ENCODE measurements at regions not wholly inside any gene's neighbourhood (a gene's known extent, or its start where the extent isn't known, plus 50 kb on each side); places are given as distances from the start of the nearest gene placed in this dataset.

- H3K4me1 ChIP-seq: no peaks in the 10 kb centered on the region
- H3K36me3 ChIP-seq: no peaks in the 10 kb centered on the region
- no peaks in the 10 kb centered on the region for H3K27me3 ChIP-seq
- H3K9me3 ChIP-seq: no peaks in the 10 kb centered on the region
- no peak for TF ChIP-seq POLR2A (IDR thresholded peaks at IDR 0.05)
- TF ChIP-seq CTCF (IDR thresholded peaks at IDR 0.05): no peak
- H3K4me3 ChIP-seq: no peak overlapping the region
- H3K27ac ChIP-seq: no peak overlapping the region
- no peak for DNase-seq
These were observed 190.4 kb upstream of the ARG1 start for GRCh38 chr6:131382631-131383030.

- Histone ChIP-seq H3K4me3 (no peak overlapping the region), H3K36me3 (no peaks in the 10 kb centered on the region), H3K9me3 (no peaks in the 10 kb centered on the region), H3K4me1 (no peaks in the 10 kb centered on the region), H3K27ac (no peak overlapping the region), H3K27me3 (no peaks in the 10 kb centered on the region)
- no peak for DNase-seq
- TF ChIP-seq POLR2A (IDR thresholded peaks at IDR 0.05): no peak
- no peak for TF ChIP-seq CTCF (IDR thresholded peaks at IDR 0.05)
These were observed 189.3 kb upstream of the ARG1 start for GRCh38 chr6:131383421-131384411.

- Histone ChIP-seq H3K27ac (no peak overlapping the region), H3K9me3 (no peaks in the 10 kb centered on the region), H3K27me3 (no peaks in the 10 kb centered on the region), H3K36me3 (no peaks in the 10 kb centered on the region), H3K4me3 (no peak overlapping the region), H3K4me1 (no peaks in the 10 kb centered on the region)
- TF ChIP-seq POLR2A (IDR thresholded peaks at IDR 0.05) (no peak), CTCF (IDR thresholded peaks at IDR 0.05) (no peak)
- no peak for DNase-seq
These were observed 185.2 kb upstream of the ARG1 start for GRCh38 chr6:131387562-131388447.

GRCh38 chr6:131390322-131390721 lies 182.7 kb upstream of the ARG1 start:
- no peak overlapping the region for H3K27ac ChIP-seq
- H3K27me3 ChIP-seq: no peaks in the 10 kb centered on the region
- TF ChIP-seq POLR2A (IDR thresholded peaks at IDR 0.05): no peak
- no peak for TF ChIP-seq CTCF (IDR thresholded peaks at IDR 0.05)
- H3K4me3 ChIP-seq: no peak overlapping the region
- H3K4me1 ChIP-seq: no peaks in the 10 kb centered on the region
- H3K9me3 ChIP-seq: no peaks in the 10 kb centered on the region
- DNase-seq: no peak
- no peaks in the 10 kb centered on the region for H3K36me3 ChIP-seq

GRCh38 chr6:131391116-131391515 lies 181.9 kb upstream of the ARG1 start:
- Histone ChIP-seq H3K36me3 (no peaks in the 10 kb centered on the region), H3K4me1 (no peaks in the 10 kb centered on the region), H3K4me3 (no peak overlapping the region), H3K9me3 (no peaks in the 10 kb centered on the region), H3K27ac (no peak overlapping the region), H3K27me3 (no peaks in the 10 kb centered on the region)
- TF ChIP-seq CTCF (IDR thresholded peaks at IDR 0.05) (no peak), POLR2A (IDR thresholded peaks at IDR 0.05) (no peak)
- no peak for DNase-seq
